ENCODE measurements at regions not wholly inside any gene's neighbourhood (a gene's known extent, or its start where the extent isn't known, plus 50 kb on each side); places are given as distances from the start of the nearest gene placed in this dataset.

- TF ChIP-seq GATA2 (IDR thresholded peaks at IDR 0.05; ENCODE audit: low read depth, low read length) (no peak), GATA3 (IDR thresholded peaks at IDR 0.05; ENCODE audit: low read depth, low read length) (no peak)
Measured at GRCh38 chr9:89838621-89839020, 233.8 kb downstream of the GADD45G start.

Data from SH-SY5Y (cell line).